Gastroesophageal sphincter (tissue), 4 donors: ENCODE measurements at regions not wholly inside any gene's neighbourhood (a gene's known extent, or its start where the extent isn't known, plus 50 kb on each side); places are given as distances from the start of the nearest gene placed in this dataset.

Experiments used
- ATAC-seq: fragments of 150-250 bp; one replicate; pipeline ENCODE4 v1.9.1; 2016; ENCODE audit warnings: mild to moderate bottlenecking, moderate library complexity
- H3K27ac ChIP-seq, 4 donors: fragments of 200-600 bp; sonication (generic) in 3 of 4; 1 replicate in 3 of 4; 2 replicates in 1 of 4; pipeline ENCODE4 v1.5.1; 2016 to 2019
- H3K27me3 ChIP-seq: fragments of 200-600 bp; sonication (generic); one replicate; pipeline ENCODE4 v1.5.1; 2019
- H3K36me3 ChIP-seq, 2 donors: fragments of 200-600 bp; sonication (generic); one replicate each; pipeline ENCODE4 v1.5.1; 2019; ENCODE audit warnings: control low read depth in 1 of 2
- H3K4me1 ChIP-seq, 3 donors: fragments of 200-600 bp; sonication (generic); 1 replicate in 2 of 3; 2 replicates in 1 of 3; pipeline ENCODE4 v1.5.1; 2016 to 2019; ENCODE audit warnings: control low read depth in 2 of 3
- H3K4me3 ChIP-seq, 2 donors: fragments of 200-600 bp; sonication (generic); one replicate each; pipeline ENCODE4 v1.5.1; 2019; ENCODE audit warnings: mild to moderate bottlenecking in 1 of 2, moderate library complexity in 1 of 2
- H3K9me3 ChIP-seq, 3 donors: fragments of 200-600 bp; sonication (generic); one replicate each; pipeline ENCODE4 v1.5.1; 2017 to 2019; ENCODE audit warnings: control low read depth in 2 of 3
- EP300 ChIP-seq: sonication (generic); formaldehyde crosslinking; IDR thresholded peaks from one replicate; pipeline ENCODE4 v1.6.1; 2017; ENCODE audit warnings: antibody characterized with exemption, mild to moderate bottlenecking
- POLR2A ChIP-seq, 2 donors: fragments of 450-650 bp; IDR thresholded peaks; one replicate each; pipeline ENCODE4 v1.6.1; 2017; ENCODE audit warnings: antibody characterized with exemption in 2 of 2, mild to moderate bottlenecking in 2 of 2, moderate library complexity in 1 of 2
- POLR2AphosphoS5 ChIP-seq: sonication (generic); formaldehyde crosslinking; IDR thresholded peaks from one replicate; pipeline ENCODE4 v1.6.1; 2017; ENCODE audit warnings: antibody characterized with exemption
- WGBS, 2 donors: methylation state at CpG; one replicate each; pipeline ENCODE4 v1.1.5; 2018; ENCODE audit warnings: low coverage in 1 of 2; 5-methylcytosine and 5-hydroxymethylcytosine counted together
- TF ChIP-seq, protein P1 (sequence below), 4 experiments: fragments of 200-600 bp in 2 of 4; fragments of 450-650 bp in 2 of 4; sonication (generic) in 1 of 4; IDR thresholded peaks; one replicate each; pipeline ENCODE4 v1.5.1; 2017 to 2019; ENCODE audit warnings: antibody characterized with exemption in 4 of 4, mild to moderate bottlenecking in 2 of 4, moderate library complexity in 2 of 4

DNA sequence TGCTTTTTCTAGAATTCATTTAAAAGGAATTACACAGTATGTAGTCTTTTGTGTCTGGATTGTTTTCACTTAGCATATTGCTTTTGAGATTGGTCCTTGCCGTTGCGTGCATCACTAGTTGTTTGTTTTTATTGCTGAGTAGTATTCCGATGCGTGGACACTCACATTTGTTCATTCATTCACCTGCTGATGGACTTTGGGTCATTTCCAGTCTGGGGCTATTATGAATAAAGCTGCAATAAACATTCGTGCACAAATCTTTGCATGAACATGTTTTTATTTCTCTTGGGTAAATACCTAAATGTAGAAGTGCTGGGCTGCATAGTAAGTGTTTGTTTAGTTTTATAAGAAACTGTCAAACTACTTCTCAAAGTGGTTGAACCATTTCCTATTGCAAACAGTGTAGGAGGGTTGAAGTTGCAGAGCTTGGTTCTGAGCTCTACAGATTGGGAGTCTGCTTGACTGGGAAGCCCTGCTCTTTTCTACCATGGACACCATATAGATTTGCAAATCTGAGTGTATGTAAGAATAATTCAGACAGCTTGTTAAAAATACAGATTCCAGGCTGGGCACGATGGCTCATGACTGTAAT is 404.7 kb upstream of the PROX1 start:
- TF ChIP-seq, protein P1, sequence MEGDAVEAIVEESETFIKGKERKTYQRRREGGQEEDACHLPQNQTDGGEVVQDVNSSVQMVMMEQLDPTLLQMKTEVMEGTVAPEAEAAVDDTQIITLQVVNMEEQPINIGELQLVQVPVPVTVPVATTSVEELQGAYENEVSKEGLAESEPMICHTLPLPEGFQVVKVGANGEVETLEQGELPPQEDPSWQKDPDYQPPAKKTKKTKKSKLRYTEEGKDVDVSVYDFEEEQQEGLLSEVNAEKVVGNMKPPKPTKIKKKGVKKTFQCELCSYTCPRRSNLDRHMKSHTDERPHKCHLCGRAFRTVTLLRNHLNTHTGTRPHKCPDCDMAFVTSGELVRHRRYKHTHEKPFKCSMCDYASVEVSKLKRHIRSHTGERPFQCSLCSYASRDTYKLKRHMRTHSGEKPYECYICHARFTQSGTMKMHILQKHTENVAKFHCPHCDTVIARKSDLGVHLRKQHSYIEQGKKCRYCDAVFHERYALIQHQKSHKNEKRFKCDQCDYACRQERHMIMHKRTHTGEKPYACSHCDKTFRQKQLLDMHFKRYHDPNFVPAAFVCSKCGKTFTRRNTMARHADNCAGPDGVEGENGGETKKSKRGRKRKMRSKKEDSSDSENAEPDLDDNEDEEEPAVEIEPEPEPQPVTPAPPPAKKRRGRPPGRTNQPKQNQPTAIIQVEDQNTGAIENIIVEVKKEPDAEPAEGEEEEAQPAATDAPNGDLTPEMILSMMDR (IDR thresholded peaks at IDR 0.05): no peak
- TF ChIP-seq POLR2A (IDR thresholded peaks at IDR 0.05) (no peak), EP300 (no peak), POLR2AphosphoS5 (no peak)
- Histone ChIP-seq H3K27me3 (peaks cover 4% of the 10 kb centered on the region), H3K4me3 (no peak overlapping the region), H3K27ac (no peak overlapping the region), H3K9me3 (no peaks in the 10 kb centered on the region), H3K4me1 (no peaks in the 10 kb centered on the region), H3K36me3 (no peaks in the 10 kb centered on the region)
- ATAC-seq: no peak
- WGBS, 2 donors: 75 to 92% methylated on average over 6 of the region's 6 CpGs

DNA sequence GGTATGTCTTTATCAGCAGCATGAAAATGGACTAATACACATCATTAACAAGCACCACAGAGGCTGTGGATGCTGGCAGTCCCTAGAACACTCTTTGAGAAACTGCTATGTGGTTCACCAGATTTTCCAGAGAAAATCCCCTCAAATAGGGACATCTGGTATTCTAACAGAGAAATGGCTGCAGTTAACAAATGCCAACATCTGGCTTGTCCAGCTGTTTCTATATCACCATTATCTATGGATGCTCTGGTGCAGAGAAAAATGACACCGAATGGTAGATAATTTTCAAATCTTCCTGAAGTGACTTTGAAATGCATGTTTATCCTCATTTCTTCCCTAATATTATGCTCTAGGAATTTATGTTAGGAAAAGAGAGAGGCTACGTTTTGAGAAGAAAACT is 403.5 kb upstream of the PROX1 start:
- no peak overlapping the region for H3K27ac ChIP-seq
- no peak overlapping the region for H3K4me3 ChIP-seq
- H3K27me3 ChIP-seq: peaks cover 4% of the 10 kb centered on the region
- ATAC-seq: no peak
- 29 to 30% methylated on average over 1 to 2 of the region's 2 CpGs for WGBS, 2 donors
- H3K36me3 ChIP-seq: no peaks in the 10 kb centered on the region
- no peak for TF ChIP-seq EP300
- TF ChIP-seq POLR2A (IDR thresholded peaks at IDR 0.05): no peak
- TF ChIP-seq, protein P1 (IDR thresholded peaks at IDR 0.05): no peak
- TF ChIP-seq POLR2AphosphoS5: no peak
- H3K4me1 ChIP-seq: no peaks in the 10 kb centered on the region
- H3K9me3 ChIP-seq: no peaks in the 10 kb centered on the region

DNA sequence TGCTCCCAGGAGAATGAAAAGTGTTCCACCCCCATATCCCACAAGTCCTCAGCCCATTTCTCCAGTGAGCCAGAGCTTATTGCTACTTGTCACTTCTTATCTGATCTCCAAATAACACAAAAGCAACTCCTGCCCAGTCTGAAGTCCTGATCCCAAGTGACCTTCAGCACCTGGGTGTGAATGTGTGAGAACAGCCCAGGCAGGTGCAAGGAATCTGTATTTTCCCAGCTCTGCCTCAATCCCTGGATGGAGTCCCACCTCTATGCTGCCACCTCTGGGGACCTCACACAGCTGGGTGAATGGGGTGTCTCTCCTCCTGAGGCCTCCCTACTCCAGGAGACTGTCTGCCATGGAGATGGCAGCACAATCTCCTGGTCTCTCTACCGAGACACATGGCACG is 402.4 kb upstream of the PROX1 start:
- H3K27ac ChIP-seq: no peak overlapping the region
- peaks cover 4% of the 10 kb centered on the region for H3K27me3 ChIP-seq
- no peaks in the 10 kb centered on the region for H3K36me3 ChIP-seq
- no peak overlapping the region for H3K4me3 ChIP-seq
- H3K9me3 ChIP-seq: no peaks in the 10 kb centered on the region
- no peak for ATAC-seq
- TF ChIP-seq EP300 (no peak), POLR2AphosphoS5 (no peak), POLR2A (IDR thresholded peaks at IDR 0.05) (no peak)
- TF ChIP-seq, protein P1 (IDR thresholded peaks at IDR 0.05): no peak
- WGBS, 2 donors: 60% methylated on average over 1 of the region's 2 CpGs; no CpG with 5 or more reads in 1 of the 2 donors
- H3K4me1 ChIP-seq: no peaks in the 10 kb centered on the region

- no peaks in the 10 kb centered on the region for H3K9me3 ChIP-seq
- H3K4me3 ChIP-seq: no peak overlapping the region
- H3K27me3 ChIP-seq: peaks cover 4% of the 10 kb centered on the region
- no peak for ATAC-seq
- H3K27ac ChIP-seq: no peak overlapping the region
- no peak for TF ChIP-seq POLR2A (IDR thresholded peaks at IDR 0.05)
- TF ChIP-seq, protein P1 (IDR thresholded peaks at IDR 0.05): no peak
- no peak for TF ChIP-seq POLR2AphosphoS5
- no peak for TF ChIP-seq EP300
- no peaks in the 10 kb centered on the region for H3K36me3 ChIP-seq
- WGBS, 2 donors: 8% methylated on average over 4 to 5 of the region's 6 CpGs
- H3K4me1 ChIP-seq: no peaks in the 10 kb centered on the region
These were observed 401.7 kb upstream of the PROX1 start for GRCh38 chr1:213585959-213586586.

DNA sequence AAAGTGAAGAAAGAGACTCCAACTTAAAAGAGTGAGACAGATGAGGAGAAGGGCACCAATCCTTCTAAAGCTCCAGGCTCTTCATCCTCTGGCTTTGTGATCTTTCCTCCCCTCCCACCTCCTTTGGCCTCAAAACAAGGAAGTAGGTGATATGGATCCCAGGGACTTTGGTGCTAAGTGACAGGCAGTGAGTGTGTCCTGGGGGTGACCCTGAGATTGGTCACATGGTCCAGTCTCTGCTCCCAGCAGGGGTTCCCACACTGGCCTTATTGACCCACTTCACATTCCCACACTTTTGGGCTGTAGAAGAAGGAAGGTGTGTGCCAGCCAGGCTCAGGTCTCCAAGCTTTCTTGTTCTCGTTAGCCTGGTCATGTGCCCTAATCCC is 401.2 kb upstream of the PROX1 start:
- ATAC-seq: no peak
- H3K4me3 ChIP-seq: no peak overlapping the region
- no peaks in the 10 kb centered on the region for H3K9me3 ChIP-seq
- H3K27ac ChIP-seq: no peak overlapping the region
- H3K27me3 ChIP-seq: peaks cover 4% of the 10 kb centered on the region
- no peaks in the 10 kb centered on the region for H3K36me3 ChIP-seq
- WGBS, 2 donors: 40 to 100% methylated on average over 1 of the region's 1 CpG
- TF ChIP-seq POLR2AphosphoS5: no peak
- TF ChIP-seq, protein P1 (IDR thresholded peaks at IDR 0.05): no peak
- no peak for TF ChIP-seq EP300
- no peak for TF ChIP-seq POLR2A (IDR thresholded peaks at IDR 0.05)
- no peaks in the 10 kb centered on the region for H3K4me1 ChIP-seq
